ENCODE measurements at regions not wholly inside any gene's neighbourhood (a gene's known extent, or its start where the extent isn't known, plus 50 kb on each side); places are given as distances from the start of the nearest gene placed in this dataset.
A peak's percentile ranks its signal among the peaks of the same experiment; 100 is the strongest.

GRCh38 chr11:82270870-82271269 is 462.8 kb downstream of the FAM181B start:
- H3K27ac Mint-ChIP-seq, result peak overlapping the region in 1 of 3 experiments; percentile 26; a peak in 2 of 7 replicates
- no peak overlapping the region for H3K27ac ChIP-seq (ENCODE audit: insufficient read length, low read depth, low read length)
- no peaks in the 10 kb centered on the region for H3K9me3 ChIP-seq (ENCODE audit: control insufficient read depth, low read depth, low read length)
- H3K23ac ChIP-seq (ENCODE audit: insufficient read length, low read depth, low read length), result no peak overlapping the region
- no peak overlapping the region for H2BK20ac ChIP-seq (ENCODE audit: low read depth, low read length, poor library complexity, severe bottlenecking)
- H3K9me3 Mint-ChIP-seq, result no peaks in the 10 kb centered on the region
- H2BK5ac ChIP-seq (ENCODE audit: insufficient read length, low read length), result no peak overlapping the region
- DNase-seq, result peak; percentile 29
- H4K91ac ChIP-seq (ENCODE audit: insufficient read length, low read depth, low read length), result no peak overlapping the region
- H3K23me2 ChIP-seq (ENCODE audit: insufficient read length, low read depth, low read length, poor library complexity, severe bottlenecking), result no peaks in the 10 kb centered on the region
- H3K4me1 ChIP-seq (ENCODE audit: insufficient read depth, low read length), result no peaks in the 10 kb centered on the region
- H2BK12ac ChIP-seq (ENCODE audit: insufficient read length, low read depth, low read length), result no peak overlapping the region
- H4K20me1 ChIP-seq (ENCODE audit: control insufficient read depth, insufficient read depth, insufficient read length), result no peaks in the 10 kb centered on the region
- H2AFZ ChIP-seq (ENCODE audit: low read length), result no peak overlapping the region
- no CpG with 5 or more reads among the region's 1 CpG for WGBS (ENCODE audit: extremely low coverage, insufficient read length, low lambda C conversion rate)
- no peaks in the 10 kb centered on the region for H3K27me3 Mint-ChIP-seq (ENCODE audit: low read depth)
- H3K36me3 Mint-ChIP-seq (ENCODE audit: insufficient read depth in 1 of 3, low read depth in 3 of 3), result no peaks in the 10 kb centered on the region
- H2BK120ac ChIP-seq (ENCODE audit: low read depth, low read length, poor library complexity, severe bottlenecking), result no peak overlapping the region
- H2AK5ac ChIP-seq (ENCODE audit: insufficient read length, low read length), result no peak overlapping the region
- H3T11ph ChIP-seq (ENCODE audit: low read length), result no peak overlapping the region
- H4K8ac ChIP-seq (replicated peaks; ENCODE audit: insufficient read length, low read depth, low read length), result no peak overlapping the region
- H3K4me3 Mint-ChIP-seq, result no peak overlapping the region
- TF ChIP-seq, protein P1, sequence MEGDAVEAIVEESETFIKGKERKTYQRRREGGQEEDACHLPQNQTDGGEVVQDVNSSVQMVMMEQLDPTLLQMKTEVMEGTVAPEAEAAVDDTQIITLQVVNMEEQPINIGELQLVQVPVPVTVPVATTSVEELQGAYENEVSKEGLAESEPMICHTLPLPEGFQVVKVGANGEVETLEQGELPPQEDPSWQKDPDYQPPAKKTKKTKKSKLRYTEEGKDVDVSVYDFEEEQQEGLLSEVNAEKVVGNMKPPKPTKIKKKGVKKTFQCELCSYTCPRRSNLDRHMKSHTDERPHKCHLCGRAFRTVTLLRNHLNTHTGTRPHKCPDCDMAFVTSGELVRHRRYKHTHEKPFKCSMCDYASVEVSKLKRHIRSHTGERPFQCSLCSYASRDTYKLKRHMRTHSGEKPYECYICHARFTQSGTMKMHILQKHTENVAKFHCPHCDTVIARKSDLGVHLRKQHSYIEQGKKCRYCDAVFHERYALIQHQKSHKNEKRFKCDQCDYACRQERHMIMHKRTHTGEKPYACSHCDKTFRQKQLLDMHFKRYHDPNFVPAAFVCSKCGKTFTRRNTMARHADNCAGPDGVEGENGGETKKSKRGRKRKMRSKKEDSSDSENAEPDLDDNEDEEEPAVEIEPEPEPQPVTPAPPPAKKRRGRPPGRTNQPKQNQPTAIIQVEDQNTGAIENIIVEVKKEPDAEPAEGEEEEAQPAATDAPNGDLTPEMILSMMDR (conservative IDR thresholded peaks at IDR 0.05), result no peak
- no peak overlapping the region for H3K4ac ChIP-seq (ENCODE audit: low read depth, low read length)
- no peaks in the 10 kb centered on the region for H3K27me3 ChIP-seq (ENCODE audit: insufficient read depth, low read length)
- no peak overlapping the region for H3K4me2 ChIP-seq (ENCODE audit: insufficient read depth, insufficient read length, low read length)
- H3K79me1 ChIP-seq (ENCODE audit: insufficient read depth, low read depth, low read length, poor library complexity, severe bottlenecking), result no peaks in the 10 kb centered on the region
- no peaks in the 10 kb centered on the region for H3K79me2 ChIP-seq (ENCODE audit: insufficient read depth, low read length)
- no peak overlapping the region for H3K9ac ChIP-seq (ENCODE audit: extremely low read depth, insufficient read length, low read length)
- no peak overlapping the region for H3K18ac ChIP-seq (ENCODE audit: insufficient read length, low read depth, low read length)
- H4K5ac ChIP-seq (ENCODE audit: insufficient read length, low read depth, low read length), result no peak overlapping the region
- H2BK15ac ChIP-seq (ENCODE audit: low read depth, low read length), result no peak overlapping the region
- peaks cover 16 to 22% of the 10 kb centered on the region in 2 experiments for H3K4me1 Mint-ChIP-seq
- H3K14ac ChIP-seq (ENCODE audit: insufficient read depth, low read length), result no peak overlapping the region
- H3K56ac ChIP-seq (ENCODE audit: insufficient read length, low read depth, low read length), result no peak overlapping the region

All from H9 (cell line).